H9 (cell line): ENCODE measurements at regions not wholly inside any gene's neighbourhood (a gene's known extent, or its start where the extent isn't known, plus 50 kb on each side); places are given as distances from the start of the nearest gene placed in this dataset.

Source experiments
- DNase-seq: peaks from one replicate; pipeline ENCODE4 v3.0.0-alpha.2; 2017
- H2AFZ ChIP-seq: one replicate; pipeline ENCODE4 v1.6.1; 2013; ENCODE audit warnings: mild to moderate bottlenecking, low read length, control low read depth, moderate library complexity
- H2AK5ac ChIP-seq: 2 replicates; pipeline ENCODE4 v1.6.1; 2013; ENCODE audit warnings: low read length, control low read depth, mixed read lengths; ENCODE audit not compliant: insufficient read length
- H2BK120ac ChIP-seq: one replicate; pipeline ENCODE4 v1.6.1; 2013; ENCODE audit warnings: low read depth, mild to moderate bottlenecking, low read length, control low read depth, inconsistent platforms; ENCODE audit not compliant: poor library complexity, severe bottlenecking
- H2BK12ac ChIP-seq: 2 replicates; pipeline ENCODE4 v1.6.1; 2013; ENCODE audit warnings: low read length, control low read depth, mixed read lengths, low read depth; ENCODE audit not compliant: insufficient read length
- H2BK15ac ChIP-seq: 2 replicates; pipeline ENCODE4 v1.6.1; 2013; ENCODE audit warnings: low read depth, low read length, control low read depth
- H2BK20ac ChIP-seq: one replicate; pipeline ENCODE4 v1.6.1; 2013; ENCODE audit warnings: low read depth, mild to moderate bottlenecking, low read length, control low read depth, inconsistent platforms; ENCODE audit not compliant: poor library complexity, severe bottlenecking
- H2BK5ac ChIP-seq: 2 replicates; pipeline ENCODE4 v1.6.1; 2013; ENCODE audit warnings: low read length, control low read depth, mixed read lengths; ENCODE audit not compliant: insufficient read length
- H3K14ac ChIP-seq: 2 replicates; pipeline ENCODE4 v1.6.1; 2013; ENCODE audit warnings: low read length, control low read depth; ENCODE audit not compliant: insufficient read depth
- H3K18ac ChIP-seq: 2 replicates; pipeline ENCODE4 v1.6.1; 2013; ENCODE audit warnings: low read depth, mild to moderate bottlenecking, mixed read lengths, low read length, control low read depth; ENCODE audit not compliant: insufficient read length
- H3K23ac ChIP-seq: 2 replicates; pipeline ENCODE4 v1.6.1; 2013; ENCODE audit warnings: low read length, control low read depth, mixed read lengths, low read depth; ENCODE audit not compliant: insufficient read length
- H3K23me2 ChIP-seq: 2 replicates; pipeline ENCODE4 v1.6.1; 2013; ENCODE audit warnings: low read depth, mild to moderate bottlenecking, mixed read lengths, low read length, control low read depth; ENCODE audit not compliant: insufficient read length, poor library complexity, severe bottlenecking
- H3K27ac ChIP-seq: 2 replicates; pipeline ENCODE4 v1.5.1; 2013; ENCODE audit warnings: low read length, control low read depth, mixed read lengths, low read depth; ENCODE audit not compliant: insufficient read length
- H3K27me3 ChIP-seq: 2 replicates; pipeline ENCODE4 v1.6.1; 2013; ENCODE audit warnings: low read length, control low read depth, inconsistent platforms; ENCODE audit not compliant: insufficient read depth
- H3K4ac ChIP-seq: 2 replicates; pipeline ENCODE4 v1.6.1; 2013; ENCODE audit warnings: low read depth, mild to moderate bottlenecking, control low read depth, inconsistent platforms, low read length, moderate library complexity
- H3K4me1 ChIP-seq: 2 replicates; pipeline ENCODE4 v1.6.1; 2013; ENCODE audit warnings: low read length, control low read depth, inconsistent platforms; ENCODE audit not compliant: insufficient read depth
- H3K4me2 ChIP-seq: 2 replicates; pipeline ENCODE4 v1.6.1; 2013; ENCODE audit warnings: low read length, control low read depth, mixed read lengths; ENCODE audit not compliant: insufficient read length, insufficient read depth
- H3K56ac ChIP-seq: 2 replicates; pipeline ENCODE4 v1.6.1; 2013; ENCODE audit warnings: low read depth, mild to moderate bottlenecking, mixed read lengths, low read length, control low read depth; ENCODE audit not compliant: insufficient read length
- H3K79me1 ChIP-seq: 2 replicates; pipeline ENCODE4 v1.6.1; 2013; ENCODE audit warnings: low read depth, mild to moderate bottlenecking, moderate library complexity, low read length, control low read depth, inconsistent platforms; ENCODE audit not compliant: insufficient read depth, poor library complexity, severe bottlenecking
- H3K79me2 ChIP-seq: 2 replicates; pipeline ENCODE4 v1.6.1; 2013; ENCODE audit warnings: low read length, control low read depth, inconsistent platforms; ENCODE audit not compliant: insufficient read depth
- H3K9ac ChIP-seq: 2 replicates; pipeline ENCODE4 v1.6.1; 2013; ENCODE audit warnings: low read length, control low read depth, mixed read lengths; ENCODE audit not compliant: insufficient read length; ENCODE audit errors: extremely low read depth
- H3K9me3 ChIP-seq: one replicate; pipeline ENCODE4 v1.6.1; 2013; ENCODE audit warnings: low read depth, low read length, inconsistent platforms; ENCODE audit not compliant: control insufficient read depth
- H3T11ph ChIP-seq: one replicate; pipeline ENCODE4 v1.6.1; 2013; ENCODE audit warnings: mild to moderate bottlenecking, low read length, control low read depth, inconsistent platforms
- H4K20me1 ChIP-seq: one replicate; pipeline ENCODE4 v1.6.1; 2013; ENCODE audit not compliant: control insufficient read depth, insufficient read length, insufficient read depth
- H4K5ac ChIP-seq: 2 replicates; pipeline ENCODE4 v1.6.1; 2013; ENCODE audit warnings: low read depth, mild to moderate bottlenecking, mixed read lengths, low read length, control low read depth; ENCODE audit not compliant: insufficient read length
- H4K8ac ChIP-seq: replicated peaks from 2 replicates; pipeline ENCODE4 v1.6.1; 2013; ENCODE audit warnings: low read length, control low read depth, mixed read lengths, low read depth; ENCODE audit not compliant: insufficient read length
- H4K91ac ChIP-seq: 2 replicates; pipeline ENCODE4 v1.6.1; 2013; ENCODE audit warnings: low read depth, mild to moderate bottlenecking, moderate library complexity, mixed read lengths, low read length, control low read depth; ENCODE audit not compliant: insufficient read length
- H3K27ac Mint-ChIP-seq, 3 experiments: 2 replicates in 2 of 3; 3 replicates in 1 of 3; pipeline ENCODE4 v1.8.0; 2020 to 2021; ENCODE audit warnings: mixed read lengths in 3 of 3, mild to moderate bottlenecking in 1 of 3, moderate library complexity in 1 of 3
- H3K27me3 Mint-ChIP-seq: 2 replicates; pipeline ENCODE4 v1.8.0; 2021; ENCODE audit warnings: low read depth, mild to moderate bottlenecking, moderate library complexity, mixed read lengths
- H3K36me3 Mint-ChIP-seq, 3 experiments: 2 replicates in 2 of 3; 3 replicates in 1 of 3; pipeline ENCODE4 v1.8.0; 2020 to 2021; ENCODE audit warnings: low read depth in 3 of 3, mixed read lengths in 3 of 3; ENCODE audit not compliant: insufficient read depth in 1 of 3
- H3K4me1 Mint-ChIP-seq, 2 experiments: 2 replicates each; pipeline ENCODE4 v1.8.0; 2020; ENCODE audit warnings: mixed read lengths in 2 of 2
- H3K4me3 Mint-ChIP-seq, 2 experiments: 2 replicates in 1 of 2; 3 replicates in 1 of 2; pipeline ENCODE4 v1.8.0; 2020 to 2021; ENCODE audit warnings: mild to moderate bottlenecking in 2 of 2, mixed read lengths in 2 of 2, moderate library complexity in 1 of 2
- H3K9me3 Mint-ChIP-seq, 2 experiments: 2 replicates in 1 of 2; 3 replicates in 1 of 2; pipeline ENCODE4 v1.8.0; 2020; ENCODE audit warnings: mild to moderate bottlenecking in 2 of 2, mixed read lengths in 2 of 2, moderate library complexity in 1 of 2
- whole genome bisulfite sequencing: extraction: QIAGEN DNeasy Blood & Tissue Kit; methylation state at CpG from one replicate; pipeline ENCODE4 v1.1.7; 2013; ENCODE audit warnings: missing lambda C conversion rate, low lambda C conversion rate, mixed read lengths; ENCODE audit not compliant: insufficient read length; ENCODE audit errors: extremely low coverage; 5-methylcytosine and 5-hydroxymethylcytosine counted together
- TF ChIP-seq, protein P1 (sequence below): fragments of 200-600 bp; sonication (generic); conservative IDR thresholded peaks from 3 replicates; pipeline ENCODE4 v1.8.0; 2021; ENCODE audit warnings: antibody characterized with exemption, mild to moderate bottlenecking

DNA sequence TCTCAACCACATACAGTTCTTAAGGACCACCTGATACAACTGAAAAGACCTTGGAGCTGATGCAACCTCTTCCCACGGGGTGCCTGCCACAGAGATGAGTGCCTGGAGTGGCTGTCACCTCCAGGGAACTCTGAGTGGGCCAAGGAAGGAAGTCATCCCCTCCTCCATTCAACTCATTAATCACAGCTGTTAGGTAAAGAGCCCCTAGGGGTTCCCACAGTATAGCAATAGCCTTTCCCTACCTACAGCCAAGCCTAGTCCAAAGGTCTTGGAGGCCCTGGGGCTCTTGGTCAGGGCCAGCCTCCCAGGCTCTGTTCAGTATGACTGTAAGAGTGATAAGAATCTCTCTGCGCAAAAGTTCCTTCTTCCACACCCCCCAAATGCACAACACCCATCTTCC is 70.4 kb upstream of the NFE2L3 start:
- Histone ChIP-seq H2AFZ (no peak overlapping the region), H3K4me2 (no peak overlapping the region)

More for the DNA sequence above, 70.4 kb upstream of the NFE2L3 start:
- Histone ChIP-seq H2BK20ac (no peak overlapping the region), H3K23ac (no peak overlapping the region), H4K91ac (no peak overlapping the region), H3K14ac (no peak overlapping the region), H2BK5ac (no peak overlapping the region), H3K23me2 (no peaks in the 10 kb centered on the region), H4K20me1 (no peaks in the 10 kb centered on the region), H3K4ac (no peak overlapping the region), H2BK12ac (no peak overlapping the region), H3K4me1 (peaks cover 3% of the 10 kb centered on the region; the same call in 1 of the 2 replicates), H3K27ac (no peak overlapping the region), H2BK120ac (no peak overlapping the region), H3K9me3 (no peaks in the 10 kb centered on the region), H3K79me2 (no peaks in the 10 kb centered on the region), H2AK5ac (no peak overlapping the region), H2BK15ac (no peak overlapping the region), H3K79me1 (no peaks in the 10 kb centered on the region), H3K27me3 (no peaks in the 10 kb centered on the region), H4K8ac (no peak overlapping the region), H3K9ac (no peak overlapping the region), H3T11ph (no peak overlapping the region), H3K18ac (no peak overlapping the region), H3K56ac (no peak overlapping the region), H4K5ac (no peak overlapping the region)
- TF ChIP-seq, protein P1, sequence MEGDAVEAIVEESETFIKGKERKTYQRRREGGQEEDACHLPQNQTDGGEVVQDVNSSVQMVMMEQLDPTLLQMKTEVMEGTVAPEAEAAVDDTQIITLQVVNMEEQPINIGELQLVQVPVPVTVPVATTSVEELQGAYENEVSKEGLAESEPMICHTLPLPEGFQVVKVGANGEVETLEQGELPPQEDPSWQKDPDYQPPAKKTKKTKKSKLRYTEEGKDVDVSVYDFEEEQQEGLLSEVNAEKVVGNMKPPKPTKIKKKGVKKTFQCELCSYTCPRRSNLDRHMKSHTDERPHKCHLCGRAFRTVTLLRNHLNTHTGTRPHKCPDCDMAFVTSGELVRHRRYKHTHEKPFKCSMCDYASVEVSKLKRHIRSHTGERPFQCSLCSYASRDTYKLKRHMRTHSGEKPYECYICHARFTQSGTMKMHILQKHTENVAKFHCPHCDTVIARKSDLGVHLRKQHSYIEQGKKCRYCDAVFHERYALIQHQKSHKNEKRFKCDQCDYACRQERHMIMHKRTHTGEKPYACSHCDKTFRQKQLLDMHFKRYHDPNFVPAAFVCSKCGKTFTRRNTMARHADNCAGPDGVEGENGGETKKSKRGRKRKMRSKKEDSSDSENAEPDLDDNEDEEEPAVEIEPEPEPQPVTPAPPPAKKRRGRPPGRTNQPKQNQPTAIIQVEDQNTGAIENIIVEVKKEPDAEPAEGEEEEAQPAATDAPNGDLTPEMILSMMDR = peak; percentile 35; the same call in 2 of the 3 replicates
- Mint-ChIP-seq H3K4me1 (peaks cover 31 to 38% of the 10 kb centered on the region in 2 experiments), H3K4me3 (no peak overlapping the region), H3K27me3 (peaks cover 1% of the 10 kb centered on the region), H3K9me3 (no peaks in the 10 kb centered on the region), H3K27ac (no peak overlapping the region), H3K36me3 (no peaks in the 10 kb centered on the region)
- WGBS = no CpG with 5 or more reads among the region's 2 CpGs
- DNase-seq = no peak
